Ectodermal cell (in vitro differentiated cells): ENCODE measurements at regions not wholly inside any gene's neighbourhood (a gene's known extent, or its start where the extent isn't known, plus 50 kb on each side); places are given as distances from the start of the nearest gene placed in this dataset.

Experiments used
- H3K27ac ChIP-seq: 2 replicates; pipeline ENCODE4 v1.7.0; 2013; ENCODE audit warnings: mild to moderate bottlenecking, low read depth, low read length; ENCODE audit not compliant: insufficient read depth, poor library complexity, severe bottlenecking
- H3K27me3 ChIP-seq: 2 replicates; pipeline ENCODE4 v1.7.0; 2013; ENCODE audit warnings: mild to moderate bottlenecking, low read length; ENCODE audit not compliant: insufficient read depth, control insufficient read depth, poor library complexity, severe bottlenecking
- H3K36me3 ChIP-seq: one replicate; pipeline ENCODE4 v1.7.0; 2013; ENCODE audit warnings: low read length; ENCODE audit not compliant: control insufficient read depth, insufficient read depth
- H3K4me1 ChIP-seq: one replicate; pipeline ENCODE4 v1.7.0; 2013; ENCODE audit warnings: low read length; ENCODE audit not compliant: control insufficient read depth, insufficient read depth
- H3K4me3 ChIP-seq: 2 replicates; pipeline ENCODE4 v1.7.0; 2013; ENCODE audit warnings: low read depth, low read length, control low read depth; ENCODE audit not compliant: insufficient read depth
- H3K9me3 ChIP-seq: 2 replicates; pipeline ENCODE4 v1.7.0; 2013; ENCODE audit warnings: mild to moderate bottlenecking, low read length, moderate library complexity; ENCODE audit not compliant: control insufficient read depth
- WGBS, 2 experiments: methylation state at CpG; one replicate each; pipeline ENCODE4 v1.1.7; 2013; ENCODE audit warnings: missing lambda C conversion rate in 2 of 2; 5-methylcytosine and 5-hydroxymethylcytosine counted together

DNA sequence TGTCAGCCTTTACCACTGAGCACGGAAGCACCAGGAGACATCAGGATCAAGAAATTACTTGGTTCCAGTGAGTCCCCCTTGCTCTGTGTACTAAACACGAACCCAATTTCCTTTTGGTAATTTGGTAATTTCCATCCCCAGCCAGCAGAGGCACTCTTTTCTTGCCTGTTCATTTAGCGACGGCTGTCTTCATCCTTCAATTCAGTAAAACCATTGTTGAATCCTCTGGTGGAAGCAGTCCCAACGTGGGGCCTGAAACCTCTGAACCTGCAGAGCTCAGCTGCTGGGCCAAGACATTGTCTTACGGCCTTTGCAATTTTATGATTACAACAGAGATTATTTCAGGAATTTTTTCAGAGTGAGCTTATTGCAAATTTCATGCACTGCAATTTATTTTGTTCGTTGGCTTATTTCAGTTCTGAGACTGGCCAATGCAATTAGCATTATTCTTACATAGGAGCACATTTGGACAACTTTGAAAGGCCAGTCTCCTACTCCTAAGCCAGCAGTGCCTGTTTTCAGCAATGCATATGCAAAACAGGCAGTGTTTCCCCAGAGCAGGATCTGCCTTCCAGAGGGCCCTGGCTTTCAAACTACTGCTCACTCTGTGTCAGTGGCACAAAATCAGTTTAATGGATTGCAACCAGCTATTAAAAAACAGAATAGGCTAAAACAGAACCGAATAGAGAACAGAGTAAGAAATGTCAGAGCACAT is 372.9 kb upstream of the TMEM132C start:
- Histone ChIP-seq H3K36me3 (no peaks in the 10 kb centered on the region), H3K27me3 (no peaks in the 10 kb centered on the region), H3K4me3 (no peak overlapping the region), H3K4me1 (no peaks in the 10 kb centered on the region), H3K27ac (no peak overlapping the region), H3K9me3 (no peaks in the 10 kb centered on the region)
- 37 to 38% methylated on average over 8 of the region's 8 CpGs for WGBS, 2 experiments

DNA sequence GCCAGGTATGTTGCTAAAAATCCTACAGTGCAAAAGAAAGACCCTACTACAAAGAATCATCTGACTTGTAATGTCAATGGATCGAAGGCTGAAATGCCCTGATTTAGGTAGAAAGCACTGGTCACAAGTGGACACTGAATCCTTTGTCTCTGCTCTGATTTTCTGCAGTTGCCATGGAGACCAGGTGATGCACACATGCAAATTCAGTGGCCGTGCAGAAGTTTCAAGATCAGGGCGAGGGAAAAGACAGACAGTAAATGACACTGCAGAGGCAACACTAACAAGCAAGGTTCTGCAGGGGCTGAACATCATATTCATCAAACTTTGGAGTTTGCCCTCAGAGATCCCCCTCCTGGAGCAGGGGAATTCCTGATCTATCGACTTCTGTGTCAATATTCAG is 370.3 kb upstream of the TMEM132C start:
- Histone ChIP-seq H3K4me3 (no peak overlapping the region), H3K4me1 (no peaks in the 10 kb centered on the region), H3K9me3 (no peaks in the 10 kb centered on the region), H3K27me3 (no peaks in the 10 kb centered on the region), H3K36me3 (no peaks in the 10 kb centered on the region), H3K27ac (no peak overlapping the region)
- 87 to 90% methylated on average over 4 of the region's 4 CpGs for WGBS, 2 experiments

DNA sequence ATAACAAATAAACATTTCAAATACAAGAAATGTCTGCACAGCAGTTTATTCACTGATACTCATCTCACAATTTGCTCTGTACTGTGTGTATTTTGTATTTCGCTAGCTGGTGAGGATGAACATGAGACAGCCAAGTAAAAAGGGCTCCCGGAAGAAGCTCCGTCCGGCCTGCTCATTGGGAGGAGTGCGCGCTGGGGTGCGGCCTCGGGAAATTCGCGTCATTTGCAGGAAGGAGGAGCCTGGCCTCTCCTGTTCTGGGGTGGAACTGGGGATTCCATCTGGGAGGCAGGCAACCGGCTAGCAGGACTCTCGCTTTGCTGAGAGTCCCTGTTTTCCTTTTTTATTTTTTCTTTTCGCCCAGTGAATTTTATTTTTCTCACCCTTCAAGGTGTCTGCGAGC is 368.4 kb upstream of the TMEM132C start:
- Histone ChIP-seq H3K27me3 (no peaks in the 10 kb centered on the region), H3K36me3 (no peaks in the 10 kb centered on the region), H3K4me1 (no peaks in the 10 kb centered on the region), H3K27ac (no peak overlapping the region), H3K4me3 (no peak overlapping the region), H3K9me3 (no peaks in the 10 kb centered on the region)
- WGBS, 2 experiments: 92 to 94% methylated on average over 14 of the region's 14 CpGs

DNA sequence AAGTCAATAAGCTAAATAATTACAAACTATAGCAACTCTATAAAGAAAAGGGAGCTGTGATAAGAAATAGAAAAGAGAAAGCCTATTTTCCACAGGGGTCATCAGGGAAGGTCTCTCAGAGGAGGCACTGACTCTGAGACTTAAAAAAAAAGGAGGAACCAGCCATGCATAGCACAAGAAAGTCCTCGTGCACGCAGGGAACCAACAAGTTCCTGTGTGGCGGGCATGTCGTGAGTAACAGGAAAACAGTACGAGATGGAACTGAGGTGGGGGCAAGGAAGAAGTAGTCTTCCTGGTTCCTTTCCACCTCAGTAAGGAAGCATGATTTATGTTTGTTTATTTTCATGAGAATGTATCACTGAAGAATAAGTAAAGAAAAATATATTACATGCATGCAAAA is 367.0 kb upstream of the TMEM132C start:
- Histone ChIP-seq H3K27ac (no peak overlapping the region), H3K9me3 (no peaks in the 10 kb centered on the region), H3K4me3 (no peak overlapping the region), H3K4me1 (no peaks in the 10 kb centered on the region), H3K27me3 (no peaks in the 10 kb centered on the region), H3K36me3 (no peaks in the 10 kb centered on the region)
- WGBS, 2 experiments: 73 to 75% methylated on average over 5 of the region's 5 CpGs

DNA sequence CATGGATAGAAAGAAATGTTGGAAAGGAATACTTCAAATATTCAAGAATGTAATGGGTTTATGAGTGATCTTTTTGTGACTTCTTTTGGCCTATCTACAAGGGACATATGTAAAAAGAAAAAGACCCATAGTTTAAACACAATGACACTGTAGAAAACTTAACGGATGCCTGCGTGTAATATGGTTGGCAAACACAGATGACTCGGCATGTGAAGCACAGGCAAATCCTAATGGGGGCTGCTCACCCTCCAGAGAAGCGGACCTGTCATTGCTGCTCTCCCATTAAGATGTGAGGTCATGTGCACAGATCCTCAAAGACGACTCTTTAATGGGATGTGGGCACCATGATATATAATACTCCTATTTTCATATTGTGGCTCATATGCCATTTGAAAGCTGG is 366.6 kb upstream of the TMEM132C start:
- no peaks in the 10 kb centered on the region for H3K4me1 ChIP-seq
- no peaks in the 10 kb centered on the region for H3K9me3 ChIP-seq
- no peak overlapping the region for H3K4me3 ChIP-seq
- H3K36me3 ChIP-seq: no peaks in the 10 kb centered on the region
- H3K27me3 ChIP-seq: no peaks in the 10 kb centered on the region
- WGBS, 2 experiments: 73 to 100% methylated on average over 4 to 5 of the region's 5 CpGs
- no peak overlapping the region for H3K27ac ChIP-seq

DNA sequence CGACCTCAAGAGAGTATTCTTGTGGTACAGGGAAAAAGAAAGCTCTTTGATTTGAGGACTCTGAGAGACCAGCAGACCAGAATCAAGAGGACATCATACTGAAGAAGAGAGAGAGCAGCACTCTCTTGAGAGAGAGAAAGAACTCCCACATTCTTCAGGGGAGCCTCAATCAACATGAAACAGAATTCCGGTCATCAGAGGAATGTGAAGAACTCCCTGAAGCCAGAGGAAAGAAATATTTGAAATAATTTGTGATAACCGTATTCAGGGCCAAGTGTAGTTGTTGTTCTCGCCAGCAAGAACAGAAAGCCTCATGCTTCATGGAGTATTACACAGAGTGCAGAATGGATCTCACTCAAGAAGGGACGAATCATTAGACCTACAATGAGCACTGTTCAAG is 363.8 kb upstream of the TMEM132C start:
- WGBS, 2 experiments: 61% methylated on average over 5 of the region's 5 CpGs
- Histone ChIP-seq H3K4me1 (no peaks in the 10 kb centered on the region), H3K4me3 (no peak overlapping the region), H3K27me3 (no peaks in the 10 kb centered on the region), H3K36me3 (no peaks in the 10 kb centered on the region), H3K9me3 (no peaks in the 10 kb centered on the region), H3K27ac (no peak overlapping the region)

DNA sequence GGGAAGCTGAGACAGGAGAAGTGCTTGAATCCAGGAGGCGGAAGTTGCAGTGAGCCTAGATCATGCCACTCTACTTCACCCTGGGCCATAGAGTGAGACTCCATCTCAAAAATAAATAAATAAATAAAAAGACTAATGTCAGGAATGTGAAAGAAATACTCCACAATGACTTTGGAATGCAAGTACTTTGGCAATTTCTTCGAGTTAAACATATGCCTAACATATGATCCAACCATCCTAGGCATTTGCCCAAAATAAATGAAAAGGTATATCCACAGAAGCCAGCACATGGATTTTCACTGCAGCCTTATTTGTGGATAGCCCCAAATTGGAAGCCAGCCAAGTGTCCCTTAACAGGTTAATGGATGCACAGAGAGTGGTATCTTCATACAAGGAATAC is 357.9 kb upstream of the TMEM132C start:
- Histone ChIP-seq H3K4me1 (no peaks in the 10 kb centered on the region), H3K27ac (no peak overlapping the region), H3K4me3 (no peak overlapping the region), H3K36me3 (no peaks in the 10 kb centered on the region), H3K27me3 (no peaks in the 10 kb centered on the region), H3K9me3 (no peaks in the 10 kb centered on the region)
- WGBS, 2 experiments: 91 to 96% methylated on average over 2 of the region's 2 CpGs

DNA sequence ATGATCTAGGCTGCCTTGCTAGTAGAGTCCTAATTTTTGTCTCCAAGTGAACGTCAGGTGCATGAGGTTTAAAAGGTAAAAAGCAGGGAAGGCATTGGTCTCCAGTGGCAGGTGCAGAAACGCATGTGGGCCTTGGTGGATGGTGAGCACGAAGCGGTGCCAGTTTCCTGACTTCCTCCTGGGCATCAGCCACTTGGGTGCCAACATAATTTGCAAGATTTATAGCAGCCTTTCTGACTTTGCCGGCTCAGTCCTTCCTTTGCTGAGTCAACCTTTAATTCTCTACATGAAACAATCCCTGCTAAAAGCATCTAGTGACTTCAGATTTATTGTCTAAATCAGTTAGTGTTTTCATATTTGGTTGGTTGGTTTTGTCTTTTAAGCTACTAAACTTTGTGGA is 355.7 kb upstream of the TMEM132C start:
- 92 to 96% methylated on average over 5 of the region's 5 CpGs for WGBS, 2 experiments
- Histone ChIP-seq H3K36me3 (no peaks in the 10 kb centered on the region), H3K4me1 (no peaks in the 10 kb centered on the region), H3K27me3 (no peaks in the 10 kb centered on the region), H3K4me3 (no peak overlapping the region), H3K9me3 (no peaks in the 10 kb centered on the region), H3K27ac (no peak overlapping the region)

DNA sequence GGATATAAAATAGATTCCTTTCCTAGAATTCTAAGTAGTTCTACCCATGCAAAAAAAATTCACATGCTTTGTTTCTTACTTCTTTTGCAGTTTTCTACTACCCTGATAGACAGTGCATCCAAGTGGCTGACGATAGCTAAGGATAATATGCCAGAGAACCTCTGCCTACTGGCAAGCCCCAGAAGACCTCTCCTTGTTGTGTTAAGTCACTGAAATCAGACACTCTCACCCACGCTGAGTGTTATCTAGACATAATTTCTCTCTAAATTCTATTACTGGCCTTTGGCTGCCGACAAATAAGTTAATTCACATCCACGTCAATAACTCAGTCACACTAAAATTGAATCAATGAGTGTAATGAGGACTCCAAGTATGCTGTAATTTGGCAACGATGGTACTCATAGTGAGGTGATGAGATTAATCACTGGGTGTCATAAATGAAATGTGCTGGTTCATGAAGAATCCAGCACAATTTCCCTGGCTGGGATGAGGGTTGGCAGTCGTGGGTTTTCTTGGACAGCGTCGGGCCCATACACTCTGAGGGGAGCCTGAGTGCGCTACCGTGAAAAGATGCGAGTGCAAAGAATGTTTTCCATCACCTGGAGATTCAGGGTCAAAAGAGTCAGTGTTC is 354.8 kb upstream of the TMEM132C start:
- WGBS, 2 experiments: 94 to 96% methylated on average over 11 of the region's 11 CpGs
- no peaks in the 10 kb centered on the region for H3K27me3 ChIP-seq
- H3K4me3 ChIP-seq: no peak overlapping the region
- H3K27ac ChIP-seq: no peak overlapping the region
- H3K36me3 ChIP-seq: no peaks in the 10 kb centered on the region
- H3K4me1 ChIP-seq: no peaks in the 10 kb centered on the region
- no peaks in the 10 kb centered on the region for H3K9me3 ChIP-seq

DNA sequence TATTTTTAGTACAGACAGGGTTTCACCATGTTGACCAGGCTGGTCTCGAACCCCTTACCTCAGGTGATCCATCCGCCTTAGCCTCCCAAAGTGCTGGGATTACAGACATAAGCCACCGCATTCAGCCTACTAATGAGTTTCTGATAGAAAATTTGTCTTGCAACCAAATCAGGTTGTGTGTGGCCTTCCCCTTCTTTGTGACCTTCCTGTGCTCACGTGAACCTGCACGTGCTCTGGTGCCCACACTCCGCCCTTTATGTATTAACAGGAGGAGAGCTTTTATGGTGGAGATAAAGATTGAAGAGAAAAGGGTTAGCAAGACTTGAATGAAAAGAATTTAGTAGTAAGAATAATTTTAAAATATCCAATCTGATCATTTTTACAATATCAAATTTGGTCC is 343.5 kb upstream of the TMEM132C start:
- no peaks in the 10 kb centered on the region for H3K9me3 ChIP-seq
- 92 to 95% methylated on average over 3 to 5 of the region's 6 CpGs for WGBS, 2 experiments
- no peaks in the 10 kb centered on the region for H3K4me1 ChIP-seq
- H3K27me3 ChIP-seq: no peaks in the 10 kb centered on the region
- no peak overlapping the region for H3K4me3 ChIP-seq
- H3K36me3 ChIP-seq: no peaks in the 10 kb centered on the region
- H3K27ac ChIP-seq: no peak overlapping the region
